ENCODE measurements at regions not wholly inside any gene's neighbourhood (a gene's known extent, or its start where the extent isn't known, plus 50 kb on each side); places are given as distances from the start of the nearest gene placed in this dataset.
"Not testable (repeated sequence)": the region's sequence is repeated elsewhere in the genome, so short reads cannot be mapped to it uniquely, and the experiment has no call there.

GRCh38 chr2:147001061-147001460, 843.8 kb upstream of the ACVR2A start:
- DNase-seq (ENCODE audit: low read depth in 4 of 4, low spot score in 3 of 4), result no peak

GRCh38 chr2:147000151-147000550, 844.7 kb upstream of the ACVR2A start:
- DNase-seq (ENCODE audit: low read depth in 4 of 4, low spot score in 3 of 4), result not testable (repeated sequence)

GRCh38 chr2:146997945-146998344, 846.9 kb upstream of the ACVR2A start:
- DNase-seq (ENCODE audit: low read depth in 4 of 4, low spot score in 3 of 4), result no peak

- no peak for DNase-seq (ENCODE audit: low read depth in 4 of 4, low spot score in 3 of 4)
These were observed 847.3 kb upstream of the ACVR2A start for GRCh38 chr2:146997488-146997887.

- DNase-seq (ENCODE audit: low read depth in 4 of 4, low spot score in 3 of 4), result no peak
These were observed 850.6 kb upstream of the ACVR2A start for GRCh38 chr2:146994246-146994645.

GRCh38 chr2:146992466-146992865, 852.4 kb upstream of the ACVR2A start:
- DNase-seq (ENCODE audit: low read depth in 4 of 4, low spot score in 3 of 4), result no peak

- no peak for DNase-seq (ENCODE audit: low read depth in 4 of 4, low spot score in 3 of 4)
These were observed 852.8 kb upstream of the ACVR2A start for GRCh38 chr2:146992057-146992456.

GRCh38 chr2:146990311-146991054, 854.3 kb upstream of the ACVR2A start:
- DNase-seq (ENCODE audit: low read depth in 4 of 4, low spot score in 3 of 4), result no peak

GRCh38 chr2:146989741-146990140, 855.1 kb upstream of the ACVR2A start:
- no peak for DNase-seq (ENCODE audit: low read depth in 4 of 4, low spot score in 3 of 4)

GRCh38 chr2:146987996-146988395, 856.8 kb upstream of the ACVR2A start:
- DNase-seq (ENCODE audit: low read depth in 4 of 4, low spot score in 3 of 4), result no peak

GRCh38 chr2:146986161-146986560, 858.7 kb upstream of the ACVR2A start:
- DNase-seq (ENCODE audit: low read depth in 4 of 4, low spot score in 3 of 4), result peak in 2 of 4 donors; percentile 8 to 30

GRCh38 chr2:146985753-146986152, 859.1 kb upstream of the ACVR2A start:
- no peak for DNase-seq (ENCODE audit: low read depth in 4 of 4, low spot score in 3 of 4)

- no peak for DNase-seq (ENCODE audit: low read depth in 4 of 4, low spot score in 3 of 4)
These were observed 860.8 kb upstream of the ACVR2A start for GRCh38 chr2:146984014-146984413.

- no peak for DNase-seq (ENCODE audit: low read depth in 4 of 4, low spot score in 3 of 4)
These were observed 862.4 kb upstream of the ACVR2A start for GRCh38 chr2:146982393-146982846.

GRCh38 chr2:146981921-146982320, 862.9 kb upstream of the ACVR2A start:
- DNase-seq (ENCODE audit: low read depth in 4 of 4, low spot score in 3 of 4), result no peak

GRCh38 chr2:146979746-146980145, 865.1 kb upstream of the ACVR2A start:
- DNase-seq (ENCODE audit: low read depth in 4 of 4, low spot score in 3 of 4), result no peak

GRCh38 chr2:146978577-146979555, 866.0 kb upstream of the ACVR2A start:
- DNase-seq (ENCODE audit: low read depth in 4 of 4, low spot score in 3 of 4), result no peak

- DNase-seq (ENCODE audit: low read depth in 4 of 4, low spot score in 3 of 4), result not testable (repeated sequence)
These were observed 873.8 kb upstream of the ACVR2A start for GRCh38 chr2:146970981-146971380.

- not testable (repeated sequence) for DNase-seq (ENCODE audit: low read depth in 4 of 4, low spot score in 3 of 4)
These were observed 875.1 kb upstream of the ACVR2A start for GRCh38 chr2:146969703-146970102.

GRCh38 chr2:146964494-146964893, 880.3 kb upstream of the ACVR2A start:
- no peak for DNase-seq (ENCODE audit: low read depth in 4 of 4, low spot score in 3 of 4)

GRCh38 chr2:146954544-146954943, 890.3 kb upstream of the ACVR2A start:
- DNase-seq (ENCODE audit: low read depth in 4 of 4, low spot score in 3 of 4), result no peak

GRCh38 chr2:146952696-146953095, 892.1 kb upstream of the ACVR2A start:
- no peak for DNase-seq (ENCODE audit: low read depth in 4 of 4, low spot score in 3 of 4)
